Mesenchymal stem cell (in vitro differentiated cells and primary cell): ENCODE measurements at regions not wholly inside any gene's neighbourhood (a gene's known extent, or its start where the extent isn't known, plus 50 kb on each side); places are given as distances from the start of the nearest gene placed in this dataset.
A peak's percentile ranks its signal among the peaks of the same experiment; 100 is the strongest.

ENCODE experiments used
- DNase-seq: peaks from one replicate; pipeline ENCODE4 v3.0.0-alpha.2; 2013
- H2AFZ ChIP-seq: one replicate; pipeline ENCODE4 v1.6.1; 2013; ENCODE audit warnings: low read depth, mild to moderate bottlenecking, control low read depth, inconsistent platforms, low read length, moderate library complexity
- H2AK5ac ChIP-seq: 2 replicates; pipeline ENCODE4 v1.6.1; 2013; ENCODE audit warnings: low read length, moderate library complexity, mild to moderate bottlenecking, inconsistent platforms; ENCODE audit not compliant: severe bottlenecking
- H2BK120ac ChIP-seq: one replicate; pipeline ENCODE4 v1.6.1; 2013; ENCODE audit warnings: low read depth, mild to moderate bottlenecking, inconsistent platforms, low read length, moderate library complexity
- H2BK12ac ChIP-seq, 2 experiments: one replicate each; pipeline ENCODE4 v1.6.1; 2013; ENCODE audit warnings: inconsistent platforms in 2 of 2, low read length in 2 of 2, mild to moderate bottlenecking in 2 of 2, moderate library complexity in 2 of 2, control low read depth in 1 of 2
- H2BK15ac ChIP-seq: one replicate; pipeline ENCODE4 v1.6.1; 2013; ENCODE audit warnings: mild to moderate bottlenecking, low read depth, inconsistent platforms; ENCODE audit not compliant: poor library complexity, severe bottlenecking
- H2BK5ac ChIP-seq: 2 replicates; pipeline ENCODE4 v1.6.1; 2013; ENCODE audit warnings: low read depth, mild to moderate bottlenecking, low read length, control low read depth, inconsistent platforms; ENCODE audit not compliant: poor library complexity, severe bottlenecking
- H3K14ac ChIP-seq, 2 experiments: one replicate each; pipeline ENCODE4 v1.6.1; 2013; ENCODE audit warnings: inconsistent platforms in 2 of 2, low read length in 2 of 2, control low read depth in 1 of 2, mild to moderate bottlenecking in 1 of 2, moderate library complexity in 1 of 2
- H3K18ac ChIP-seq, 2 experiments: one replicate each; pipeline ENCODE4 v1.6.1; 2013; ENCODE audit warnings: inconsistent platforms in 2 of 2, low read length in 2 of 2, control low read depth in 1 of 2, low read depth in 1 of 2, mild to moderate bottlenecking in 1 of 2
- H3K23ac ChIP-seq, 2 experiments: one replicate each; pipeline ENCODE4 v1.6.1; 2013; ENCODE audit warnings: inconsistent platforms in 2 of 2, low read length in 2 of 2, mild to moderate bottlenecking in 2 of 2, moderate library complexity in 2 of 2, control low read depth in 1 of 2
- H3K27ac ChIP-seq: 2 replicates; pipeline ENCODE4 v1.5.1; 2013; ENCODE audit warnings: mild to moderate bottlenecking, moderate library complexity, low read length, control low read depth, inconsistent platforms; ENCODE audit not compliant: poor library complexity, severe bottlenecking
- H3K27me3 ChIP-seq, 2 experiments: 2 replicates each; pipeline versions ENCODE4 v1.6.1 to v1.7.0; 2013; ENCODE audit warnings: low read length in 2 of 2, mild to moderate bottlenecking in 2 of 2, moderate library complexity in 2 of 2, control low read depth in 1 of 2, inconsistent platforms in 1 of 2; ENCODE audit not compliant: control insufficient read depth in 1 of 2, insufficient read depth in 1 of 2
- H3K36me3 ChIP-seq, 2 experiments: 2 replicates each; pipeline versions ENCODE4 v1.6.1 to v1.7.0; 2013; ENCODE audit warnings: low read length in 2 of 2, control low read depth in 1 of 2, inconsistent platforms in 1 of 2, low read depth in 1 of 2, mild to moderate bottlenecking in 1 of 2; ENCODE audit not compliant: insufficient read depth in 2 of 2, control insufficient read depth in 1 of 2
- H3K4ac ChIP-seq, 2 experiments: one replicate each; pipeline ENCODE4 v1.6.1; 2013; ENCODE audit warnings: inconsistent platforms in 2 of 2, low read length in 2 of 2, mild to moderate bottlenecking in 2 of 2, moderate library complexity in 2 of 2, control low read depth in 1 of 2, low read depth in 1 of 2
- H3K4me1 ChIP-seq: 2 replicates; pipeline ENCODE4 v1.6.1; 2013; ENCODE audit warnings: low read depth, low read length, control low read depth; ENCODE audit not compliant: control insufficient read depth, insufficient read depth
- H3K4me2 ChIP-seq: 2 replicates; pipeline ENCODE4 v1.6.1; 2013; ENCODE audit warnings: low read length, mild to moderate bottlenecking, inconsistent platforms; ENCODE audit not compliant: poor library complexity, severe bottlenecking
- H3K4me3 ChIP-seq, 2 experiments: 2 replicates each; pipeline versions ENCODE4 v1.5.1 to v1.7.0; 2013; ENCODE audit warnings: low read length in 2 of 2, mild to moderate bottlenecking in 2 of 2, control low read depth in 1 of 2, low read depth in 1 of 2; ENCODE audit not compliant: insufficient read depth in 1 of 2
- H3K79me1 ChIP-seq: replicated peaks from 2 replicates; pipeline ENCODE4 v1.6.1; 2013; ENCODE audit warnings: mild to moderate bottlenecking, control low read depth, low read length, inconsistent platforms; ENCODE audit not compliant: poor library complexity, severe bottlenecking
- H3K9ac ChIP-seq: 2 replicates; pipeline ENCODE4 v1.7.0; 2013; ENCODE audit warnings: mild to moderate bottlenecking, low read length, moderate library complexity
- H3K9me3 ChIP-seq: 2 replicates; pipeline ENCODE4 v1.7.0; 2013; ENCODE audit warnings: mild to moderate bottlenecking, low read length; ENCODE audit not compliant: control insufficient read depth
- H4K8ac ChIP-seq: one replicate; pipeline ENCODE4 v1.6.1; 2013; ENCODE audit warnings: inconsistent platforms, mild to moderate bottlenecking, low read length, moderate library complexity
- H4K91ac ChIP-seq: one replicate; pipeline ENCODE4 v1.6.1; 2013; ENCODE audit warnings: mild to moderate bottlenecking, low read length, inconsistent platforms
- WGBS: methylation state at CpG from one replicate; pipeline ENCODE4 v1.1.7; 2013; ENCODE audit warnings: mixed read lengths; 5-methylcytosine and 5-hydroxymethylcytosine counted together

DNA sequence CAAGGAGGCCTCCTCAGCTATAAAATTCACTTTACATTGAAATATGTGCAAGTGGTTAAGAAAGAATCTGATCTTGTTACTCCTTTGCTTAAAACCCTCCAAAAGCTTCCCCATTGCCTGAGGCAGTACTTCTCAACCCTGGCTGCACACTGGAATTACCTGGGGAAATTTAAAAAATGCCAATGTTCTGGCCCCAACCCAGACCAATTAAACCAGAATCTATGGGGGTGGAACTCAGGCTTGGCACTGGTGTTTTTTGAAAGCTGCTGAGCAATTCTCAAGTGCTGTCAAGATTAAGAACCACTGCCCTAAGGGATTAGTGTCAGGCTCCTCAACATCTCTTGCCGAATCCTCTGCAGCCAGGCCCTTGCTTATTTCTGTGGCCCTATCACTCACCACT is 269.6 kb downstream of the ELAVL2 start:
- 49% methylated on average over 1 of the region's 1 CpG for WGBS
- Histone ChIP-seq H3K14ac (no peak overlapping the region), H3K79me1 (no peaks in the 10 kb centered on the region)

GRCh38 chr9:23557689-23558088 is 268.4 kb downstream of the ELAVL2 start:
- Histone ChIP-seq H2AFZ (no peak overlapping the region), H4K8ac (no peak overlapping the region), H2BK5ac (no peak overlapping the region), H3K4ac (no peak overlapping the region), H3K36me3 (no peaks in the 10 kb centered on the region), H2BK12ac (no peak overlapping the region), H3K4me3 (no peak overlapping the region), H2AK5ac (no peak overlapping the region), H3K27me3 (no peaks in the 10 kb centered on the region), H3K9ac (no peak overlapping the region), H3K23ac (no peak overlapping the region), H2BK15ac (no peak overlapping the region), H3K9me3 (peaks cover 5% of the 10 kb centered on the region), H3K18ac (no peak overlapping the region), H2BK120ac (no peak overlapping the region), H3K4me2 (no peak overlapping the region), H4K91ac (no peak overlapping the region), H3K4me1 (no peaks in the 10 kb centered on the region), H3K27ac (no peak overlapping the region), H3K14ac (no peak overlapping the region), H3K79me1 (no peaks in the 10 kb centered on the region)
- peak; percentile 42 for DNase-seq

More for the DNA sequence above, 269.6 kb downstream of the ELAVL2 start:
- Histone ChIP-seq H2BK5ac (no peak overlapping the region), H4K8ac (no peak overlapping the region), H3K27me3 (no peaks in the 10 kb centered on the region), H4K91ac (no peak overlapping the region), H3K4me1 (no peaks in the 10 kb centered on the region), H3K4me3 (no peak overlapping the region), H3K9me3 (peaks cover 5% of the 10 kb centered on the region), H2AFZ (no peak overlapping the region), H3K23ac (no peak overlapping the region), H2BK120ac (no peak overlapping the region), H3K4ac (no peak overlapping the region), H2BK15ac (no peak overlapping the region), H3K36me3 (no peaks in the 10 kb centered on the region), H3K18ac (no peak overlapping the region), H3K27ac (no peak overlapping the region), H3K9ac (no peak overlapping the region), H3K4me2 (no peak overlapping the region), H2AK5ac (no peak overlapping the region), H2BK12ac (no peak overlapping the region)
- DNase-seq: no peak

- no peak overlapping the region for H2BK12ac ChIP-seq
- no peaks in the 10 kb centered on the region for H3K79me1 ChIP-seq
- H2AK5ac ChIP-seq: no peak overlapping the region
- H4K8ac ChIP-seq: no peak overlapping the region
- no peak overlapping the region for H3K9ac ChIP-seq
- H3K27ac ChIP-seq: no peak overlapping the region
- no peak overlapping the region for H3K18ac ChIP-seq
- no peak overlapping the region for H2AFZ ChIP-seq
- no peak overlapping the region for H3K14ac ChIP-seq
- peaks cover 5% of the 10 kb centered on the region for H3K9me3 ChIP-seq
- H3K4me1 ChIP-seq: no peaks in the 10 kb centered on the region
- no peak for DNase-seq
- H4K91ac ChIP-seq: no peak overlapping the region
- H2BK120ac ChIP-seq: no peak overlapping the region
- no peak overlapping the region for H3K4me2 ChIP-seq
- H3K36me3 ChIP-seq: no peaks in the 10 kb centered on the region
- no peak overlapping the region for H2BK5ac ChIP-seq
- WGBS: 84% methylated on average over 4 of the region's 4 CpGs
- H3K23ac ChIP-seq: no peak overlapping the region
- H2BK15ac ChIP-seq: no peak overlapping the region
- no peak overlapping the region for H3K4ac ChIP-seq
- no peaks in the 10 kb centered on the region for H3K27me3 ChIP-seq
- H3K4me3 ChIP-seq: no peak overlapping the region
Measured at GRCh38 chr9:23559522-23559921, 266.5 kb downstream of the ELAVL2 start.

- H4K91ac ChIP-seq: no peak overlapping the region
- H2BK120ac ChIP-seq: no peak overlapping the region
- H3K4me2 ChIP-seq: no peak overlapping the region
- peaks cover 5% of the 10 kb centered on the region for H3K9me3 ChIP-seq
- H3K36me3 ChIP-seq: no peaks in the 10 kb centered on the region
- H2BK12ac ChIP-seq: no peak overlapping the region
- no peak overlapping the region for H2BK15ac ChIP-seq
- DNase-seq: peak; percentile 23
- no peak overlapping the region for H2AK5ac ChIP-seq
- H3K4me1 ChIP-seq: no peaks in the 10 kb centered on the region
- no peak overlapping the region for H3K18ac ChIP-seq
- WGBS: 17% methylated on average over 1 of the region's 3 CpGs
- no peak overlapping the region for H3K14ac ChIP-seq
- no peak overlapping the region for H3K4me3 ChIP-seq
- no peak overlapping the region for H3K23ac ChIP-seq
- no peaks in the 10 kb centered on the region for H3K27me3 ChIP-seq
- no peak overlapping the region for H3K4ac ChIP-seq
- no peak overlapping the region for H2BK5ac ChIP-seq
- no peak overlapping the region for H3K9ac ChIP-seq
- no peaks in the 10 kb centered on the region for H3K79me1 ChIP-seq
- H3K27ac ChIP-seq: no peak overlapping the region
- no peak overlapping the region for H4K8ac ChIP-seq
- no peak overlapping the region for H2AFZ ChIP-seq
Measured at GRCh38 chr9:23563517-23563916, 262.5 kb downstream of the ELAVL2 start.
